Endodermal cell (in vitro differentiated cells): ENCODE measurements at regions not wholly inside any gene's neighbourhood (a gene's known extent, or its start where the extent isn't known, plus 50 kb on each side); places are given as distances from the start of the nearest gene placed in this dataset.
"Not testable (repeated sequence)": the region's sequence is repeated elsewhere in the genome, so short reads cannot be mapped to it uniquely, and the experiment has no call there.

Experiments
- DNase-seq: peaks from one replicate; pipeline ENCODE4 v3.0.0-alpha.2; 2017
- H3K27ac ChIP-seq: 2 replicates; pipeline ENCODE4 v1.5.1; 2013; ENCODE audit warnings: mild to moderate bottlenecking, low read depth, low read length, moderate library complexity
- H3K27me3 ChIP-seq: 2 replicates; pipeline ENCODE4 v1.6.1; 2013; ENCODE audit warnings: mild to moderate bottlenecking, low read length, moderate library complexity; ENCODE audit not compliant: insufficient read depth, control insufficient read depth, poor library complexity, severe bottlenecking
- H3K36me3 ChIP-seq: 2 replicates; pipeline ENCODE4 v1.7.0; 2013; ENCODE audit warnings: mild to moderate bottlenecking, low read length, moderate library complexity; ENCODE audit not compliant: control insufficient read depth, insufficient read depth
- H3K4me1 ChIP-seq: one replicate; pipeline ENCODE4 v1.7.0; 2013; ENCODE audit warnings: low read length; ENCODE audit not compliant: control insufficient read depth, insufficient read depth
- H3K4me3 ChIP-seq: 2 replicates; pipeline ENCODE4 v1.5.1; 2013; ENCODE audit warnings: mild to moderate bottlenecking, low read length, moderate library complexity
- H3K9ac ChIP-seq: 2 replicates; pipeline ENCODE4 v1.6.1; 2013; ENCODE audit warnings: mild to moderate bottlenecking, low read length, moderate library complexity; ENCODE audit not compliant: poor library complexity, severe bottlenecking; ENCODE audit errors: extremely low read depth
- H3K9me3 ChIP-seq: 2 replicates; pipeline ENCODE4 v1.6.1; 2013; ENCODE audit warnings: mild to moderate bottlenecking, low read length, moderate library complexity; ENCODE audit not compliant: control insufficient read depth
- H3K27ac Mint-ChIP-seq: 2 replicates; pipeline ENCODE4 v1.8.0; 2020; ENCODE audit warnings: mixed read lengths
- H3K27me3 Mint-ChIP-seq: 2 replicates; pipeline ENCODE4 v1.8.0; 2021; ENCODE audit warnings: mild to moderate bottlenecking, mixed read lengths; ENCODE audit not compliant: insufficient read depth
- H3K36me3 Mint-ChIP-seq: 2 replicates; pipeline ENCODE4 v1.8.0; 2020; ENCODE audit warnings: low read depth, mixed read lengths
- H3K4me1 Mint-ChIP-seq: 2 replicates; pipeline ENCODE4 v1.8.0; 2020; ENCODE audit warnings: mixed read lengths
- H3K4me3 Mint-ChIP-seq: 2 replicates; pipeline ENCODE4 v1.8.0; 2020; ENCODE audit warnings: mild to moderate bottlenecking, moderate library complexity, mixed read lengths
- H3K9me3 Mint-ChIP-seq: 2 replicates; pipeline ENCODE4 v1.8.0; 2020; ENCODE audit warnings: mild to moderate bottlenecking, mixed read lengths
- WGBS, 2 experiments: methylation state at CpG; one replicate each; pipeline versions ENCODE4 v1.1.5 to v1.1.7; 2013; ENCODE audit warnings: missing lambda C conversion rate in 2 of 2, mixed read lengths in 1 of 2; ENCODE audit not compliant: insufficient coverage in 1 of 2, insufficient read length in 1 of 2; 5-methylcytosine and 5-hydroxymethylcytosine counted together
- TF ChIP-seq, protein P1 (sequence below): fragments of 200-600 bp; sonication (generic); conservative IDR thresholded peaks from 2 replicates; pipeline ENCODE4 v1.5.0; 2021; ENCODE audit warnings: antibody characterized with exemption, mild to moderate bottlenecking

DNA sequence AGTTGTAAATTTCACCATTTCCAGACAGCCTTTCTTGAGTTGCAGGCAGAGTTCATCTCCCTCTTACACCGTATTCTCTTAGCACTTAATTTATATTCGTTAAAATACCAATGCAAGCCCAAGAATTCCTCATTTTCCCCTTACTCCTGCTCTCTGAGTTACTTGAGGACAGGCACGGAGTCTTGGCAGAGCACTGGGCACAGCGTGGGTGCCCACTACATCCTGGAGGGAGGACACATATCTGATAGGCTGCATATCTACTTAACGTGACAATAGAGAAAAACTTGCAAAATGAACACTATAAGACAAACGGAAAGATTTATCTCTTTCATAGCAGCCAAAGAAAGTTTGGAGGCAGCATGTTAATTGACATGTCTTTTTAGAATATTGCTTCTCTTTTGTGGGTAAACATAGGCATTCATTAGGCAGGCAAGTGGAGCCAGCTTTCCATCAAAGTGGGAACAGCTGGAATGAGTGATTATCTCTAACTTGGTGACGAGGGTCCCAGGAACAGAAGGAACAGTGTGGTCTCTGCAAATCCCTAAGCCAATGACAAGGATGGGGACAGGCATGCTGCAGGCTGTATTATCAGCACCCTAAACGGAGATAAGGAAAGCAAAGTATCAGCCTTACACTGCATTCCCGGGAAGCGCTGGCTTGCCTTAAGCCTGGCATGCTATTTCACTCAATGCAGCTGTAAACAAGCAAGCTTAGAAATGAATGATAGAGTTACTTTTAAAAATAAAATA, 116.5 kb downstream of the RTP4 start:
- Histone ChIP-seq H3K27me3 (no peaks in the 10 kb centered on the region), H3K4me1 (peaks cover 11% of the 10 kb centered on the region), H3K36me3 (no peaks in the 10 kb centered on the region), H3K9me3 (peaks cover 12% of the 10 kb centered on the region), H3K27ac (no peak overlapping the region), H3K9ac (no peak overlapping the region), H3K4me3 (peak overlapping the region; percentile 41)
- no peaks in the 10 kb centered on the region for H3K27me3 Mint-ChIP-seq
- DNase-seq = peak; percentile 62
- no peak overlapping the region for H3K4me3 Mint-ChIP-seq
- 65 to 81% methylated on average over 10 of the region's 10 CpGs for WGBS, 2 experiments
- peaks cover 29% of the 10 kb centered on the region for H3K9me3 Mint-ChIP-seq
- no peak overlapping the region for H3K27ac Mint-ChIP-seq
- TF ChIP-seq, protein P1, sequence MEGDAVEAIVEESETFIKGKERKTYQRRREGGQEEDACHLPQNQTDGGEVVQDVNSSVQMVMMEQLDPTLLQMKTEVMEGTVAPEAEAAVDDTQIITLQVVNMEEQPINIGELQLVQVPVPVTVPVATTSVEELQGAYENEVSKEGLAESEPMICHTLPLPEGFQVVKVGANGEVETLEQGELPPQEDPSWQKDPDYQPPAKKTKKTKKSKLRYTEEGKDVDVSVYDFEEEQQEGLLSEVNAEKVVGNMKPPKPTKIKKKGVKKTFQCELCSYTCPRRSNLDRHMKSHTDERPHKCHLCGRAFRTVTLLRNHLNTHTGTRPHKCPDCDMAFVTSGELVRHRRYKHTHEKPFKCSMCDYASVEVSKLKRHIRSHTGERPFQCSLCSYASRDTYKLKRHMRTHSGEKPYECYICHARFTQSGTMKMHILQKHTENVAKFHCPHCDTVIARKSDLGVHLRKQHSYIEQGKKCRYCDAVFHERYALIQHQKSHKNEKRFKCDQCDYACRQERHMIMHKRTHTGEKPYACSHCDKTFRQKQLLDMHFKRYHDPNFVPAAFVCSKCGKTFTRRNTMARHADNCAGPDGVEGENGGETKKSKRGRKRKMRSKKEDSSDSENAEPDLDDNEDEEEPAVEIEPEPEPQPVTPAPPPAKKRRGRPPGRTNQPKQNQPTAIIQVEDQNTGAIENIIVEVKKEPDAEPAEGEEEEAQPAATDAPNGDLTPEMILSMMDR = no peak
- peaks cover 6% of the 10 kb centered on the region for H3K36me3 Mint-ChIP-seq
- peaks cover 22% of the 10 kb centered on the region for H3K4me1 Mint-ChIP-seq

- H3K27ac ChIP-seq = no peak overlapping the region
- H3K4me1 ChIP-seq = peaks cover 11% of the 10 kb centered on the region
- H3K4me3 Mint-ChIP-seq = no peak overlapping the region
- no peaks in the 10 kb centered on the region for H3K27me3 Mint-ChIP-seq
- DNase-seq = no peak
- no peak overlapping the region for H3K9ac ChIP-seq
- peaks cover 13% of the 10 kb centered on the region for H3K9me3 ChIP-seq
- no peaks in the 10 kb centered on the region for H3K27me3 ChIP-seq
- TF ChIP-seq, protein P1 = no peak
- H3K9me3 Mint-ChIP-seq = peaks cover 24% of the 10 kb centered on the region
- peaks cover 14% of the 10 kb centered on the region for H3K36me3 Mint-ChIP-seq
- H3K27ac Mint-ChIP-seq = no peak overlapping the region
- H3K36me3 ChIP-seq = no peaks in the 10 kb centered on the region
- 87 to 91% methylated on average over 3 of the region's 3 CpGs for WGBS, 2 experiments
- no peak overlapping the region for H3K4me3 ChIP-seq
- H3K4me1 Mint-ChIP-seq = peaks cover 15% of the 10 kb centered on the region
These were observed 113.2 kb downstream of the RTP4 start for GRCh38 chr3:187481426-187481825.

GRCh38 chr3:187475613-187476012, 107.4 kb downstream of the RTP4 start:
- H3K9ac ChIP-seq, DNase-seq, H3K27me3 ChIP-seq, H3K4me1 ChIP-seq, H3K4me3 Mint-ChIP-seq, H3K36me3 ChIP-seq, H3K4me1 Mint-ChIP-seq, H3K27me3 Mint-ChIP-seq, H3K27ac ChIP-seq, H3K27ac Mint-ChIP-seq: not testable (repeated sequence)
- Histone ChIP-seq H3K4me3 (peak overlapping the region; percentile 58), H3K9me3 (peaks cover 60% of the 10 kb centered on the region)
- H3K36me3 Mint-ChIP-seq = peaks cover 33% of the 10 kb centered on the region
- peaks cover 74% of the 10 kb centered on the region for H3K9me3 Mint-ChIP-seq
